ENCODE measurements at regions not wholly inside any gene's neighbourhood (a gene's known extent, or its start where the extent isn't known, plus 50 kb on each side); places are given as distances from the start of the nearest gene placed in this dataset.

- TF ChIP-seq CSRNP1 (CRISPR knock-in tag; IDR thresholded peaks at IDR 0.05) (no peak), NAIF1 (CRISPR knock-in tag; IDR thresholded peaks at IDR 0.05; ENCODE audit: borderline replicate concordance) (no peak), HOXD1 (CRISPR knock-in tag; IDR thresholded peaks at IDR 0.05) (no peak)
Observed at GRCh38 chr17:62860962-62861873, 53.1 kb upstream of the MARCHF10 start (continued).

- TF ChIP-seq CBX2 (IDR thresholded peaks at IDR 0.05; ENCODE audit: low read depth, low read length) (no peak), CBX2 (CRISPR knock-in tag; IDR thresholded peaks at IDR 0.05; ENCODE audit: low read depth) (no peak), SIN3B (IDR thresholded peaks at IDR 0.05; ENCODE audit: low read length) (no peak), JUN (CRISPR knock-in tag; IDR thresholded peaks at IDR 0.05) (no peak), ZNF83 (CRISPR knock-in tag; IDR thresholded peaks at IDR 0.05; ENCODE audit: borderline replicate concordance) (no peak), IRX3 (CRISPR knock-in tag; IDR thresholded peaks at IDR 0.05; ENCODE audit: borderline replicate concordance, low read depth) (no peak), ZNF556 (CRISPR knock-in tag; IDR thresholded peaks at IDR 0.05; ENCODE audit: borderline replicate concordance) (no peak), SRSF1 (optimal IDR thresholded peaks at IDR 0.05; ENCODE audit: low read depth, low read length) (no peak), REL (CRISPR knock-in tag; conservative IDR thresholded peaks at IDR 0.05) (no peak), MTF2 (CRISPR knock-in tag; IDR thresholded peaks at IDR 0.05; ENCODE audit: borderline replicate concordance) (no peak), NRL (CRISPR knock-in tag; IDR thresholded peaks at IDR 0.05; ENCODE audit: borderline replicate concordance) (no peak), MEIS1 (CRISPR knock-in tag; IDR thresholded peaks at IDR 0.05; ENCODE audit: borderline replicate concordance) (no peak), ZNF326 (CRISPR knock-in tag; IDR thresholded peaks at IDR 0.05; ENCODE audit: borderline replicate concordance) (no peak), ZNF33A (CRISPR knock-in tag; IDR thresholded peaks at IDR 0.05; ENCODE audit: borderline replicate concordance) (no peak), FOXJ3 (CRISPR knock-in tag; IDR thresholded peaks at IDR 0.05; ENCODE audit: borderline replicate concordance) (no peak)
- in situ Hi-C loops (cut with HindIII; ENCODE audit: extremely low pct_ligation_motif_present, low pct_unique_long_range_greater_than_20kb) (no loop called here), intact Hi-C loops (cut with micrococcal nuclease; ENCODE audit: unreplicated experiment) (no loop called here)
- Histone ChIP-seq H3K27ac (ENCODE audit: extremely low read length, insufficient read depth, low read length) (no peak overlapping the region), H3K27me3 (ENCODE audit: control insufficient read depth in 1 of 2, insufficient read depth in 2 of 2, low read length in 2 of 2) (peaks cover 0 to 27% of the 10 kb centered on the region in 2 experiments; a peak in 2 of 5 replicates), H3K4me3 (replicated peaks in 1 of 3; ENCODE audit: insufficient read depth in 1 of 3, low read depth in 2 of 3, low read length in 3 of 3) (no peak overlapping the region), H3K79me2 (ENCODE audit: insufficient read depth, low read length) (no peaks in the 10 kb centered on the region), H4K20me1 (ENCODE audit: insufficient read depth, low read length) (no peaks in the 10 kb centered on the region), H3K36me3 (replicated peaks in 1 of 2; ENCODE audit: control insufficient read depth in 1 of 2, insufficient read depth in 2 of 2, low read length in 2 of 2) (no peaks in the 10 kb centered on the region), H3K4me1 (ENCODE audit: insufficient read depth, low read length) (no peaks in the 10 kb centered on the region), H2AFZ (ENCODE audit: low read length) (no peak overlapping the region), H3K4me2 (ENCODE audit: low read depth, low read length) (no peak overlapping the region), H3K9me3 (ENCODE audit: low read length) (no peaks in the 10 kb centered on the region), H3K9ac (ENCODE audit: insufficient read depth, low read depth, low read length) (no peak overlapping the region)
- DNase-seq (ENCODE audit: low spot score) = no peak
- 11% methylated on average over 3 of the region's 3 CpGs for WGBS (ENCODE audit: low lambda C conversion rate)
- ATAC-seq = no peak
- BruUV-seq (replicated peaks) = no TSS peak
- FAIRE-seq = no peak
- ChIA-PET POLR2A (no interaction called here), CTCF (ENCODE audit: low intra/inter-chr PET ratio, low total read pairs) (no interaction called here)
Observed at GRCh38 chr17:62859146-62859545, 51.0 kb upstream of the MARCHF10 start.
